HEK293T (cell line): ENCODE measurements at regions not wholly inside any gene's neighbourhood (a gene's known extent, or its start where the extent isn't known, plus 50 kb on each side); places are given as distances from the start of the nearest gene placed in this dataset.
"Not testable (repeated sequence)": the region's sequence is repeated elsewhere in the genome, so short reads cannot be mapped to it uniquely, and the experiment has no call there.

Experiments used
- CTCF ChIA-PET: fragments of 350-600 bp; formaldehyde crosslinking; extraction: SDS; loops from one replicate; lab custom pipeline; 2021; ENCODE audit warnings: antibody characterized with exemption, inconsistent platforms; lab: Yijun Ruan, JAX
- POLR2A ChIA-PET: fragments of 350-600 bp; formaldehyde crosslinking; extraction: SDS; loops from one replicate; lab custom pipeline; 2020; ENCODE audit warnings: antibody characterized with exemption, inconsistent platforms; lab: Yijun Ruan, JAX
- DNase-seq: peaks from one replicate; pipeline ENCODE4 v3.0.0; 2012; ENCODE audit warnings: mixed read lengths; ENCODE audit errors: extremely low spot score
- ARNT ChIP-seq: fragments of 450-650 bp; IDR thresholded peaks from 2 replicates; pipeline ENCODE4 v1.6.1; 2017; ENCODE audit warnings: mild to moderate bottlenecking
- BHLHE40 ChIP-seq: fragments of 450-650 bp; IDR thresholded peaks from 2 replicates; pipeline ENCODE4 v1.6.1; 2016; ENCODE audit warnings: mild to moderate bottlenecking, moderate library complexity, borderline replicate concordance
- CTBP1 ChIP-seq: fragments of 450-650 bp; IDR thresholded peaks from 2 replicates; pipeline ENCODE4 v1.6.1; 2016; ENCODE audit warnings: borderline replicate concordance
- ELF4 ChIP-seq: fragments of 450-650 bp; IDR thresholded peaks from 2 replicates; pipeline ENCODE4 v1.6.1; 2017; ENCODE audit warnings: antibody characterized with exemption
- FOXA1 ChIP-seq: fragments of 450-650 bp; IDR thresholded peaks from 2 replicates; pipeline ENCODE4 v1.6.1; 2016; ENCODE audit warnings: mild to moderate bottlenecking
- FOXK2 ChIP-seq: fragments of 450-650 bp; IDR thresholded peaks from 2 replicates; pipeline ENCODE4 v1.6.1; 2016; ENCODE audit warnings: mild to moderate bottlenecking
- FOXM1 ChIP-seq: fragments of 450-650 bp; IDR thresholded peaks from 2 replicates; pipeline ENCODE4 v1.6.1; 2017; ENCODE audit warnings: mild to moderate bottlenecking, borderline replicate concordance
- HDGF ChIP-seq: fragments of 450-650 bp; IDR thresholded peaks from 2 replicates; pipeline ENCODE4 v1.6.1; 2017; ENCODE audit warnings: antibody characterized with exemption, borderline replicate concordance
- L3MBTL2 ChIP-seq: fragments of 450-650 bp; conservative IDR thresholded peaks from 2 replicates; pipeline ENCODE4 v1.6.1; 2016; ENCODE audit warnings: mild to moderate bottlenecking
- LEF1 ChIP-seq: fragments of 450-650 bp; IDR thresholded peaks from 2 replicates; pipeline ENCODE4 v1.6.1; 2017; ENCODE audit warnings: mild to moderate bottlenecking, borderline replicate concordance
- NFRKB ChIP-seq: fragments of 450-650 bp; IDR thresholded peaks from 2 replicates; pipeline ENCODE4 v1.6.1; 2016; ENCODE audit warnings: mild to moderate bottlenecking, moderate library complexity
- PKNOX1 ChIP-seq: fragments of 450-650 bp; IDR thresholded peaks from 2 replicates; pipeline ENCODE4 v1.6.1; 2016
- SP1 ChIP-seq: fragments of 450-650 bp; IDR thresholded peaks from 2 replicates; pipeline ENCODE4 v1.6.1; 2017
- SUZ12 ChIP-seq: fragments of 450-650 bp; IDR thresholded peaks from 2 replicates; pipeline ENCODE4 v1.6.1; 2016; ENCODE audit warnings: mild to moderate bottlenecking
- TARDBP ChIP-seq: fragments of 450-650 bp; IDR thresholded peaks from 2 replicates; pipeline ENCODE4 v1.6.1; 2016
- ZNF384 ChIP-seq: fragments of 450-650 bp; IDR thresholded peaks from 2 replicates; pipeline ENCODE4 v1.6.1; 2016

GRCh38 chr22:49392841-49393510 is 434.7 kb downstream of the BRD1 start:
- no peak for TF ChIP-seq BHLHE40
- no peak for TF ChIP-seq SP1
- no peak for DNase-seq
- ChIA-PET POLR2A (no interaction called here), CTCF (no interaction called here)

GRCh38 chr22:49392247-49392646 is 435.4 kb downstream of the BRD1 start:
- POLR2A ChIA-PET: no interaction called here
- no peak for TF ChIP-seq BHLHE40
- no peak for TF ChIP-seq SP1
- TF ChIP-seq FOXA1: no peak
- no peak for TF ChIP-seq TARDBP
- TF ChIP-seq ZNF384: no peak
- no peak for TF ChIP-seq ARNT
- no peak for TF ChIP-seq NFRKB
- no peak for TF ChIP-seq PKNOX1
- TF ChIP-seq CTBP1: no peak
- no peak for TF ChIP-seq HDGF
- no peak for TF ChIP-seq LEF1
- no peak for TF ChIP-seq FOXK2
- TF ChIP-seq ELF4: no peak
- TF ChIP-seq L3MBTL2: no peak
- TF ChIP-seq FOXM1: no peak
- TF ChIP-seq SUZ12: no peak
- no peak for DNase-seq
- CTCF ChIA-PET: no interaction called here

GRCh38 chr22:49391436-49391835 is 436.2 kb downstream of the BRD1 start:
- no peak for DNase-seq
- CTCF ChIA-PET: no interaction called here
- POLR2A ChIA-PET: no interaction called here
- TF ChIP-seq ARNT: no peak
- TF ChIP-seq CTBP1: no peak
- TF ChIP-seq FOXA1: no peak
- TF ChIP-seq TARDBP: no peak
- TF ChIP-seq LEF1: no peak
- no peak for TF ChIP-seq L3MBTL2
- no peak for TF ChIP-seq FOXK2
- TF ChIP-seq FOXM1: no peak
- no peak for TF ChIP-seq SP1
- TF ChIP-seq SUZ12: no peak
- TF ChIP-seq NFRKB: no peak
- no peak for TF ChIP-seq HDGF
- TF ChIP-seq PKNOX1: no peak
- no peak for TF ChIP-seq ELF4
- no peak for TF ChIP-seq BHLHE40
- TF ChIP-seq ZNF384: no peak

- DNase-seq: no peak
- CTCF ChIA-PET: no interaction called here
- POLR2A ChIA-PET: no interaction called here
Measured at GRCh38 chr22:49390954-49391353, 436.7 kb downstream of the BRD1 start.

GRCh38 chr22:49383909-49384308 is 443.8 kb downstream of the BRD1 start:
- DNase-seq, POLR2A ChIA-PET, CTCF ChIA-PET: not testable (repeated sequence)

More at GRCh38 chr22:49390954-49391353, 436.7 kb downstream of the BRD1 start:
- TF ChIP-seq HDGF (no peak), NFRKB (no peak)

- no peak for TF ChIP-seq BHLHE40
- TF ChIP-seq LEF1: no peak
- TF ChIP-seq FOXM1: no peak
- no peak for TF ChIP-seq SUZ12
- no peak for TF ChIP-seq TARDBP
- no peak for TF ChIP-seq ELF4
- TF ChIP-seq PKNOX1: no peak
- TF ChIP-seq HDGF: no peak
- no peak for TF ChIP-seq ZNF384
- TF ChIP-seq FOXA1: no peak
- TF ChIP-seq L3MBTL2: no peak
- no peak for TF ChIP-seq FOXK2
- no peak for TF ChIP-seq ARNT
- no peak for TF ChIP-seq SP1
- no peak for TF ChIP-seq NFRKB
- no peak for TF ChIP-seq CTBP1
- DNase-seq: no peak
- ChIA-PET CTCF (no interaction called here), POLR2A (no interaction called here)
Measured at GRCh38 chr22:49382451-49382735, 445.3 kb downstream of the BRD1 start.
